ENCODE measurements at regions not wholly inside any gene's neighbourhood (a gene's known extent, or its start where the extent isn't known, plus 50 kb on each side); places are given as distances from the start of the nearest gene placed in this dataset.

DNA sequence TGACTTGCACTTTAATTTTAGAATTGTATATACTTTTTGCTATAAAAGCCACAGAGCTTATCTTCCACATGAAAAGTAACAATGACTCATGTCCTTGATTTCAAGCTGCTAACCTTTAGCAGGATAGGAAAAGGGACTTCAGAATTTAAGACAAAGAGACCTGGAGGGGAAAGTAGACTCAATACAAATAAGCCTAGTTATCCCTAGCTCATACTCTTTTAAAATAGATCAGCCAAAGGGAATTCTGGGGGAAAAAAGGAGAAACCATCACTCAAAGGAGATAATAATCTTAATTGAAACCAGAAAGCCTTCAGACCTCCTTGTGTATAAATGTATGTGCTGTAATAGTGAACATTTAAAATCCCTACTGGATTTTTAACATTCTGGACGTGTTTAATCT lies 930.3 kb downstream of the NTRK3 start:
- TF ChIP-seq, protein P1, sequence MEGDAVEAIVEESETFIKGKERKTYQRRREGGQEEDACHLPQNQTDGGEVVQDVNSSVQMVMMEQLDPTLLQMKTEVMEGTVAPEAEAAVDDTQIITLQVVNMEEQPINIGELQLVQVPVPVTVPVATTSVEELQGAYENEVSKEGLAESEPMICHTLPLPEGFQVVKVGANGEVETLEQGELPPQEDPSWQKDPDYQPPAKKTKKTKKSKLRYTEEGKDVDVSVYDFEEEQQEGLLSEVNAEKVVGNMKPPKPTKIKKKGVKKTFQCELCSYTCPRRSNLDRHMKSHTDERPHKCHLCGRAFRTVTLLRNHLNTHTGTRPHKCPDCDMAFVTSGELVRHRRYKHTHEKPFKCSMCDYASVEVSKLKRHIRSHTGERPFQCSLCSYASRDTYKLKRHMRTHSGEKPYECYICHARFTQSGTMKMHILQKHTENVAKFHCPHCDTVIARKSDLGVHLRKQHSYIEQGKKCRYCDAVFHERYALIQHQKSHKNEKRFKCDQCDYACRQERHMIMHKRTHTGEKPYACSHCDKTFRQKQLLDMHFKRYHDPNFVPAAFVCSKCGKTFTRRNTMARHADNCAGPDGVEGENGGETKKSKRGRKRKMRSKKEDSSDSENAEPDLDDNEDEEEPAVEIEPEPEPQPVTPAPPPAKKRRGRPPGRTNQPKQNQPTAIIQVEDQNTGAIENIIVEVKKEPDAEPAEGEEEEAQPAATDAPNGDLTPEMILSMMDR (IDR thresholded peaks at IDR 0.05): no peak
- no peak for TF ChIP-seq POLR2A (IDR thresholded peaks at IDR 0.05)
